ENCODE measurements at regions not wholly inside any gene's neighbourhood (a gene's known extent, or its start where the extent isn't known, plus 50 kb on each side); places are given as distances from the start of the nearest gene placed in this dataset.

DNA sequence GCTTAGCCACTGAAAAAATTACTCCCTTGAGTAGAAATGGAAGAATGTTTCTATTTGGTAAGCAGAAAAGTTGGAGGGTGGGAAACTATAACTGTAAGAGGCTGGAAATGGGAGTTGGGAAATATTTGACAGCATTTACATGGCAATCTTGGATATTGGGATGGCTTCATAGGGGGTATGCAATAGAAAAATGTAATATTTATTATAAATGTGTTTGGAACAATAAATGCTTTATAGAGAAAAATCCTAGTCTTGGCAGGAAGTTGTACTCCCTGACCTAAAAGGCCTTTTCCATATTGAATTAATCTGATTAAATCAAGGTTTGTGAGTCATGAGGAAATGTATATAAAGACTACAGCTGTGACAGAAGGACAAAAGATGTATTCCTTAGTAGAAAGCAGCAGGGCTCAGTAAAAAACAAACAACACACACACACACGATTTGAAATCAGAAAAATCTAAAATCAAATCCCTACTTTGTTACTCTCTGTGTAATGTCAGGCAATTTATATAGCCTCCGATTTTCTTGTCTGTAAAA, 272.3 kb downstream of the CD109 start:
- TF ChIP-seq, protein P1, sequence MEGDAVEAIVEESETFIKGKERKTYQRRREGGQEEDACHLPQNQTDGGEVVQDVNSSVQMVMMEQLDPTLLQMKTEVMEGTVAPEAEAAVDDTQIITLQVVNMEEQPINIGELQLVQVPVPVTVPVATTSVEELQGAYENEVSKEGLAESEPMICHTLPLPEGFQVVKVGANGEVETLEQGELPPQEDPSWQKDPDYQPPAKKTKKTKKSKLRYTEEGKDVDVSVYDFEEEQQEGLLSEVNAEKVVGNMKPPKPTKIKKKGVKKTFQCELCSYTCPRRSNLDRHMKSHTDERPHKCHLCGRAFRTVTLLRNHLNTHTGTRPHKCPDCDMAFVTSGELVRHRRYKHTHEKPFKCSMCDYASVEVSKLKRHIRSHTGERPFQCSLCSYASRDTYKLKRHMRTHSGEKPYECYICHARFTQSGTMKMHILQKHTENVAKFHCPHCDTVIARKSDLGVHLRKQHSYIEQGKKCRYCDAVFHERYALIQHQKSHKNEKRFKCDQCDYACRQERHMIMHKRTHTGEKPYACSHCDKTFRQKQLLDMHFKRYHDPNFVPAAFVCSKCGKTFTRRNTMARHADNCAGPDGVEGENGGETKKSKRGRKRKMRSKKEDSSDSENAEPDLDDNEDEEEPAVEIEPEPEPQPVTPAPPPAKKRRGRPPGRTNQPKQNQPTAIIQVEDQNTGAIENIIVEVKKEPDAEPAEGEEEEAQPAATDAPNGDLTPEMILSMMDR (IDR thresholded peaks at IDR 0.05 in 2 of 3, conservative IDR thresholded peaks at IDR 0.05 in 1 of 3; ENCODE audit: insufficient read depth in 2 of 3, low read depth in 1 of 3, low read length in 3 of 3): no peak
- TF ChIP-seq CTBP1 (IDR thresholded peaks at IDR 0.05; ENCODE audit: borderline replicate concordance) (no peak), EZH2 (IDR thresholded peaks at IDR 0.05; ENCODE audit: borderline replicate concordance, low read depth, low read length) (no peak), SRSF9 (IDR thresholded peaks at IDR 0.05; ENCODE audit: borderline replicate concordance, low read depth, low read length) (no peak)

Data from K562 (cell line).